Fibroblast of villous mesenchyme (primary cell): ENCODE measurements at regions not wholly inside any gene's neighbourhood (a gene's known extent, or its start where the extent isn't known, plus 50 kb on each side); places are given as distances from the start of the nearest gene placed in this dataset.

Experiments
- DNase-seq: peaks from one replicate; pipeline ENCODE4 v3.0.0-alpha.2; 2010; ENCODE audit warnings: low read depth
- H3K4me3 ChIP-seq: 2 replicates; pipeline ENCODE4 v1.5.1; 2011; ENCODE audit warnings: low read depth, mild to moderate bottlenecking, low read length
- CTCF ChIP-seq: IDR thresholded peaks from 2 replicates; pipeline ENCODE4 v1.5.1; 2012; ENCODE audit warnings: low read depth, mild to moderate bottlenecking, low read length; ENCODE audit not compliant: insufficient read depth

- no peak for TF ChIP-seq CTCF
- DNase-seq, result no peak
- H3K4me3 ChIP-seq, result no peak overlapping the region
Measured at GRCh38 chr13:30103161-30103840, 204.1 kb downstream of the KATNAL1 start.

GRCh38 chr13:30100226-30100625, 207.1 kb downstream of the KATNAL1 start:
- H3K4me3 ChIP-seq, result no peak overlapping the region
- TF ChIP-seq CTCF, result no peak
- no peak for DNase-seq

DNA sequence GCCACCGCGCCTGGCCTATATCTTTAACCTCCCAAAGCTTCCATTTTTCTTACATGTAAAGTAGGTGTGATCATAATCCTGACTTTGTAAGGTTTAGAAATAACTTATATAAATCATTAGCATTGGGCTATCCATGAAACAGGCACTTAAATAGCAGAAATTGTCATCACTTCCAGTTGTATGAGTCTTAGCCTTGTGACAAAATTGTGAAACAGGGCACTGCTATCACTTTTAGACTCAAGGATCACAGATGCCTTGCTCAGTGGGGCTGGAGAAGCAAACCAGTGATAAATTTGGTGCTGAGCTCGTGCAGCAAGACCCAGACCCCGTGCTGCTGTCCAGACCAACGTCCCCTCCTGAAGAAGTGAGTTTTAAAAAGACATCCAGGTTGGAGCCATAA, 209.7 kb downstream of the KATNAL1 start:
- H3K4me3 ChIP-seq, result no peak overlapping the region
- no peak for TF ChIP-seq CTCF
- DNase-seq, result no peak

DNA sequence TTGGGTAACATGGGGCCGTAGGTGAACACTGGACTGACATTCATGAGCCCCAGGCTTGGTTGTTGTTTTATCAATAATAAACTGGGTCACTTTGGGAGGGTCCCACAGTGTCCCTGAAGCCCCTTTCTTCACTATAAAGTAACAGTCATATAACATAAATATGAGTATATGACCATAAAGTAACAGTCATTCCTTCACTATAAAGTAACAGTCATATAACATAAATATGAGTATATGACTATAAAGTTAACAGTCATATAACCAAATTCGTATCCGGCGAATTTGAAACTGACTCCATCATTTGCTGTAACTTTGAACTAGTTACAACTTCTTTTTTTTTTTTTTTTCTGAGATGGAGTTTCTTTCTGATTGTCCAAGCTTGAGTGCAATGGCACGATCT, 210.3 kb downstream of the KATNAL1 start:
- no peak for DNase-seq
- H3K4me3 ChIP-seq, result no peak overlapping the region
- TF ChIP-seq CTCF, result no peak

- no peak for TF ChIP-seq CTCF
- H3K4me3 ChIP-seq, result no peak overlapping the region
Measured at GRCh38 chr13:30094015-30094414, 213.3 kb downstream of the KATNAL1 start.

DNA sequence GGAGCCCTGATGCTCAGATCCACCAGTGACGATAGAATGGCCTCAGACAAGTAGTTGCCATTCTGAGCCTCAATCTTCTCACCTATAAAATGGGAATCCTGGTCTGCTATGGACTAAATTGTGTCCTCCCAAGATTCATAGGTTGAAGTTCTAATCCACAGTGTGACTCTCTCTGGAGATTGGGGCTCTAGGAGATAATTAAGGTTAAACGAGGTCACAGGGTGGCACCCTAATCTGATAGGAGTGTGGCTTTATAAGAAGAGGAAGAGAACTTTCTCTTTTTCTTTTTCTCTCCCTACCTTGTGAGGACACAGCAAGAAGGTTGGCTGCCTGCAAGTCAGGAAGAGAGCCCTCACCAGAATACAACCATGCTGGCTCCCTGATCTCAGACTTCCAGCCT, 214.1 kb downstream of the KATNAL1 start:
- TF ChIP-seq CTCF, result no peak
- DNase-seq, result no peak
- H3K4me3 ChIP-seq, result no peak overlapping the region

More at GRCh38 chr13:30094015-30094414, 213.3 kb downstream of the KATNAL1 start:
- no peak for DNase-seq

DNA sequence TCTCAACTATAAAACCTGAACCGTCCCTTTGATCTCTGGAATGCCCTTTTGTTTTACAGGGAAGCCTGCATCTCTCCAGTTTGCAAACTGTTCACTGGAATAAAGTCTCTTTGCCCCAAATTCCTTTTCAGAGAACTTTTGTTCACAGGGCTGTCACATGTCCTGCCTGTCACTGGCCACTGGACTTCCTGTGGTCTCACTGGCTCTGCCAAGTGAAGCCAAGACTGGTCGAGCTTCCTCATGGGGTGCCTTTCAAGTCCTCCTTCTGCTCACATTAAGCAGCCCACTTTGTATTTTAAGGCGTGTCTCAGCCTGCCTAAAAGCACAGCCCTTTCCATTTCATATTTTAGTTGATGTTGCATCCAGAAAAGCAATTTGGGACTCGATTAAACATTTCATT, 215.7 kb downstream of the KATNAL1 start:
- DNase-seq, result no peak
- TF ChIP-seq CTCF, result no peak
- no peak overlapping the region for H3K4me3 ChIP-seq
